Stimulated activated CD8-positive, alpha-beta memory T cell treated with anti-CD3 and anti-CD28 coated beads, Interleukin-7, amount 100 ng/mL, for 48 hours (primary cell): ENCODE measurements at regions not wholly inside any gene's neighbourhood (a gene's known extent, or its start where the extent isn't known, plus 50 kb on each side); places are given as distances from the start of the nearest gene placed in this dataset.
"Not testable (repeated sequence)": the region's sequence is repeated elsewhere in the genome, so short reads cannot be mapped to it uniquely, and the experiment has no call there.

ENCODE experiments used
- DNase-seq, 2 donors: peaks; one replicate each; pipeline ENCODE4 v3.0.0-alpha.2; 2020; ENCODE audit warnings: low read depth in 1 of 2; ENCODE audit errors: extremely low read depth in 1 of 2

DNA sequence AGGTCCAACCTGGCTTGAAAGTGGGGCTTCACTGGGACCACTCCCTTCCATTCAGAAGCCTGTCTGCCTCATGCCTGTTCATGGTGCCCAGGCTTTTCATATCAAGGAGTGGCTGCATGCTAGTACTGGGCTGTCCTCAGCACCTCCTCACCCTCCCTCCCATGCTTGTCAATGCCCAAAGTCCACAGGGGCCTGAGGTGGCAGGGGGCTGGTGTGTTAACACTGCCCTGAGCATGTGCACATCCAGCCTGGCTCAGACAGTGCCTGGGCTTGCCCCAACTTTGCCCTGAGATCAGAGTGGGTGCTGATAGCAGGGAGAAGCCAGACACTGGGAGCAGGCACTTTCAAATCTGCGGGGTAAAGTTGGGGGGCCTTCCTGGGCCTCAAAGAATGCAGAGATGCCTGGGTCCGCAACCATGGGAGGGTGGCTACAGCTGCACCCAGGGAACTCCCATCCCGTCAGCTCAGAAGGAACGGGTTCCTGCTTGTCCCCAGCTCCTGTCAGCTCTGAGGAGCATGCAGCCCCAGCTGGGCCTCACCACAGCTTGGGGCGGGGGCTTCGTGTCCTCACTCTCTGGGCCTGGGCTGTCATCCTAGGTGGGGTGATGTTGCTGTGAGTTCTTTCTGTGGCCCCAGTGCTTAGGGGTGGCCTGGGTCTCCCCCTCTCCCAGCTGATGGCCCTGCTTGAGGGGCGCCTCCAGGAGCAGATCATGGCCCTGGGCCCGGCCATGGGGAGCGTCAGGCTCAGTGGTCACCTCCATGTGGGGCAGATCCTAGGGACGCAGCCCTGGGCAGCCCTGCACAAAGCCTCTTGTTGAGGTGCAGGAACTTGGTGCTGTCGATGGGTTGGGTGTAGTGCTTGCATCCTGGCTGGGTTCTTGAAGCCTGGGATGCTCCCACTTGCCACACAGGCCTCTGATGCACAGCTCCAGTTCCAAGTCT, 830.6 kb upstream of the SLITRK5 start:
- DNase-seq = no peak

DNA sequence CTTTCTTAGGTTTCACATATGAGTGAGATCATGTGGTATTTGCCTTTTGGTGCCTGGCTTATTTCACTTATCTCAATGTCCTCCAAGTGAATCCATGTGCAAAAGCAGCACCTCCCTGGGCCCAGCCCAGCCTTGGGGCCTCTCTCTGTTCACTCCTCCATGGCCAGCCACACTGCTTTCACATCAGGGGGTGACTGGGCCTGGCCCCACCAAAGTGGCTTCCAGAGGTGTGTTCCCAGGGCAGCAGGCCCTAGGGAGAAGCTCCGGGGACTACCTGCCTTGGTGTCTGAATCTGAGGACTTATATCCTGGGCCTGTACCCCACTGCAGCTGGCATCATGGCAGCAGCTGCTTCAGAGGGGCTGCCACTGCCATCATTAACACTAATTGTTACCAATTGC, 829.9 kb upstream of the SLITRK5 start:
- no peak for DNase-seq

DNA sequence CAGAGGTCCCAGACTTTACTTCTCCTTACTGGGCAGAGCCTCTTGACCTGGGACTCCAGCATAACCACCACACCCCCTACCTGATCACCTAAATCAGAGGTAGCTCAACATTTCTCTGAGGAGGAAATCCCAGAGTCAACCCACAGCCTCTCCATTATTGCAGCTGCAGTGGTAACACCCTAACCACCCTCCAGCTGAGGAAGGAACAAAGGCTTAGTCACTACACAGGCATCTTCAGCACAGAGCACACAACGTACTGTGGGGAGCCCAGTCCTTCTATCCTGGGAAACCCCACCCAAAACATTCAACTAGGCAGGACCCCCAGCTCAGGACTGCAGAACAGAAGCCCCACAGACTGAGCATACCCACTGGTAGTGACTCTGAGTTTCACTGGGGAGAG, 824.7 kb upstream of the SLITRK5 start:
- no peak for DNase-seq

DNA sequence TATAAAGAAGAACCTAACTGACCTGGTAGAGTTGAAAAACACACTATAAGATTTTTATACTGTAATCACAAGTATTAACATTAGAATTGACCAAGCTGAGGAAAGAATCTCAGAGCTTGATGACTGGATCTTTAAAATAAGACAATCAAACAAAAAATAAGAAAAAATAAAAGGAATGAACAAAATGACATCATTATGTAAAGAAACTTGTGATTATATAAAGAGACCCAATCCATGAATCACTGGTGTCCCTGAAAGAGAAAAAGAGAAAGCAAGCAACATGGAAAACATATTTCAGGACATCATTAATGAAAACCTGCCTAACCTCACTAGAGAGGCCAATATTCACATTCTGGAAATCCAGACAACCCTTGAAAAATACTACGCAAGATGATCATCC, 822.5 kb upstream of the SLITRK5 start:
- DNase-seq = no peak

DNA sequence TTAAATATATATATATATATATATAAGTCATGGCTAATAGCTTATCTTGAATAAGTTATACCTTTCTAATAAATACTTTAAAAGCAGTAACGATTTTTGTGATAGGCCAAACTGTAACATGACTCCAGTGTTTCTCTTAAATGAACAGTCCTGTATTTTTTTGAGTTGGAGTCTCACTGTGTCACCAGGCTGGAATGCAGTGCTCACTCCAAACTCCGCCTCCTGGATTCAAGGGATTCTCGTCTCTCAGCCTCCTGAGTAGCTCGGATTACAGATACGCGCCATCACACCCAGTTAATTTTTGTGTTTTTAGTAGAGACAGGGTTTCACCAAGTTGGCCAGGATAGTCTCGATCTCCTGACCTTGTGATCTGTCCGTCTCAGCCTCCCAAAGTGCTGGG, 814.2 kb upstream of the SLITRK5 start:
- no peak for DNase-seq

DNA sequence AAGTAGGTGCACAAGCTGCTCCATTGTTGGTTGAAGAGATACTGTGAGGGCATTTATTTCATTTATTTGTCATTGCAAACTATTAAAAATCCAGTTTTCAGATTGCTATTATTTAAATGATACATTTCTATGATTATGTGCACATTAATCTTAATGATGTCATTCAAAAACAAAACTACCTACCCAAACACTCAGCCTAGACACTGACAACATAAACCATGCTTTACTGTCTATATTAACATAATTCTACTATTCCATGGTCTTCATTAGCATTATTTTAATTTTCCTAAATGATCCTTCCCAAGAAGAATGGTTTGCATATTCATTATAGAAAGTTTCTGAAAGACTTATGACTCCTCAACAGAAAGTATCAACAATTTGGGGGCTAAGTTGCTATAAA, 813.0 kb upstream of the SLITRK5 start:
- no peak for DNase-seq

DNA sequence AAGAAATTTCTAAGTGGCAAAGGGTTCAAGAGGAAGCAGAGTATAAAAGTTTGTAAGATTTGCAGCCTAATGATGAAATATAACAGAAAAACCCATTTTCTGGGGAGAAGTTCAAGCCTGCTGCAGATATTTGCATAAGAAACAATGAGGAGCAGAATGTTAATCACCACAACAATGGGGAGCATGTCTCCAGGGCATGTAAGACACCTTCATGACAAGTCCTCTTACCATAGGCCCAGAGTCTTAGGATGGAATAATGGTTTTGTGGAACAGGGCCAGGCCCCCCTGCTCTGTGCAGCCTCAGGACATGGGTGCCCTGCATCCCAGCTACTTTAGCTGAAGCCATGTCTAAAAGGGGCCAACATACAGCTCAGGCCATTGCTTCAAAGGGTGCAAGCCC, 809.0 kb upstream of the SLITRK5 start:
- DNase-seq = no peak

DNA sequence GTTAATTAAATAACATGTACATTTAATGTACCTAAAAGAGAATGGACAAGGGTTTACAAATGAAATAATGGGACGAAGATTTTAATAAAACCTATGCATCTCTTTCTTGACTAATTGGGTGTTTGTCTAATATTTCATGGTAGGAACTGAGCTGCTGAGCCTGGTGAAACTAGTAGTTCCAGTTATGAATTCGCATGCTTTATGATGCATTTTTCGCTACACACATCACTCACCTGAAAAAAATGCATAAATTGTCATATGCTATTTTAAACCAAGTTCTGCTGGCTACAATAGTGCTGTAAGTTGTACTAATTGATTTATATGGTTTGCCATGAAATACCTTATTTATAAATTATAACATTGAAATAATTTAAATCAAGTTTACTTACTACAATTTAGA, 806.8 kb upstream of the SLITRK5 start:
- DNase-seq = no peak

DNA sequence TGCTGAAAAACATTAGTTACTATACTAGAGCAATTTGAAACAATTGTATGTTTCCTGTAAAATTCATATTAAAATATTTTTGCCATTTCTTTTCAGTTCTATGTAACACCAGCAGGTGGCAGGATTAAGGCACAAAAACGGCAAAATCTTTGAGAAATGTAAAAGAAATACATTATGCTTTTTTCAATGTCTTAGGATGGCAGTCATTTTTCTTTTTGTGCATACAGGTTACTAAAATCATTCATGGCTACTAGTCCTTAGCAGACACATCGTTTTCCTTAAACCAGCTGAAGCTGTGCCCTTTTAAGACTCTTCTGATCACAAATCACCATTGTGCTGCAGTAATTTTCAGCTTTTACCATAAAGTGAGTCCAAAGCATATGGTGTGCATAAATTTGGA, 800.7 kb upstream of the SLITRK5 start:
- no peak for DNase-seq

DNA sequence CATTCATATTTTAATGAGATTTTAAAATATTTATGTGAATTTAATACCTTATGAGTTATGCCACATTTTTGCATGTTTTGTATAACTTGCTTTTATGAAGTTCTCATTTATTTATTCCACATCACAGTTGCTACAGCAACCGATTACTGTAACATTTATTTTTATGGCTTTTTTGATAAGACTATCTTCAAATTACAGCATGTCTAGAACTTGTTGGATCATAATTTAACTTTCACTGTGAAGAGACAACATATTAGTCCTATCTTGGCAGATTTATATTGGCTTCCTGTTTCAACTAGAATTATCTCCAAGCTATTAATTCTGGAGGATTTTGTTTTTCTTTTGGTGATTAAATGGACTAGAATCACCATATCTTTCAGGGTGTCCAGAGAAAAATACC, 793.7 kb upstream of the SLITRK5 start:
- no peak for DNase-seq

DNA sequence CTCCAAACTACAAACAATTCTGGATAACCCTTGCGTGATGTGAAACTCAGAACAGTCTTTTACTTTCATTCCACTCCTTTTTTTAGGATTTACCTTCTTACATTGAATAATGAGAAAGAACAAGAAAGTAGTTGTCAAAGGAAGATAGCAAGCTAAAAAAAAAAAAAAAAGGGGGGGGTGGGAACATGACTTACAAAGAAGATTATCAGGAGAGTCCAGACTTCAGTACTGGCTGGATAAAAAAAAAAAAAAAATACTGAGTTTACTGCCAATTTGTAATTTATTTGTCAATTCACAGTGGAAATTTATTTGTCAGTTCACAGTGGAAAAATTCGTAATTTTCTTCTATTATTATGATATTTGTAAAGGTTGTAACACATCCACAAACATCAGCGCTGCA, 792.4 kb upstream of the SLITRK5 start:
- no peak for DNase-seq

DNA sequence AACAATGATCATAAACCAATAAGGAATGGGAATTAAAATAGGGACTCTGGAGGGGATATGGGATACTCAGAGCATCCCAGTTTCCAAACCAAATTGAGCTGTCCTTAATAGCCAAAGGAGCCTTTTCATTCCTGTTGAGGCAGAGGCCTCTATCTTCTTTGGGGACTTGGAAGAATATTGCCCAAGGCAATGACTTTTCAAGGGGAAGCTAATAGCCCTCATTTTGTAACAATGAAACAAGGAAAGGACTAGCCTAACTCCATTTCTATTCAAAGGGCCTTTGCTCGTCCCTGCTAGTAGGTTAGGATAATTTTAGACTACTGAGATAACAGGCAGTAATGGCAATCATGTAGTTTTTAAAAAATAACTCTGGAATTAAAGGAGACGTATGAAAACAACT, 789.8 kb upstream of the SLITRK5 start:
- DNase-seq = no peak

DNA sequence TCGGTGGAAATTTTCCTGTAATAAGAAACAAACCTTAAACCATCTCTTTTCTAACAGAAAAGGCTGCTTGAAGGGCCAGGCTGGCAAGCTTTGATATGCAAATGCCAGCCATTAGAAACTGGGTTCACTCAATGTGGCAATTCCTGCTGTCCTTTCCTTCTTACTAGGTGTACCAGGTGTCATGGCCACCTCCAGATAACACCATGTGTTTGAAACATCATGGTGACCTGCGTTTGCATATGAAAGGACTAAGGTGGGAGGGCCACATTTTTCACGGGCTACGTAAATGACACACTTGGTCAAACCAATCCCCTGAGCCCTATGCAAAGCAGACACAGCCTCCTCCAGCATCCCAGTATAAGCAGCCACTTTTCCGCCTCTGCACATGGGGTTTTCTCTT, 789.1 kb upstream of the SLITRK5 start:
- no peak for DNase-seq

DNA sequence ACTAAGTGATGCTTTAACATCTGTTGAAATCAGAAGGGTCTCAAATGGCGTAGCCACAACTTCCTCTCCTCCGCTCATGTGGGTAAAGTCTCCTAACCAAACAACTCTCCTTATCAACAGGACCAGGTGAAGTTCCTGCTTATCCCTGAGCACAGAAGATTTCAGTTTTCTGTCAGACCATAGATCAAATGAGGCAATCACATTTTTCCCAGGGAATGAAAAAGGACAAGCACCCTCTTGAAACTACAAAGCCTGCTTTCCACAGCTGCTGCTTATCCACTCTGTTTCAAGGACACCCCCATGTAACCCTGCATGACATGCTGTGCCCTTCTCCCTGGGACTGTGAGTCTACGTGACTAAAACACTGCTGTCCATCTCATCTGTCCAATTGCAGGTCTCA, 788.3 kb upstream of the SLITRK5 start:
- DNase-seq = no peak

DNA sequence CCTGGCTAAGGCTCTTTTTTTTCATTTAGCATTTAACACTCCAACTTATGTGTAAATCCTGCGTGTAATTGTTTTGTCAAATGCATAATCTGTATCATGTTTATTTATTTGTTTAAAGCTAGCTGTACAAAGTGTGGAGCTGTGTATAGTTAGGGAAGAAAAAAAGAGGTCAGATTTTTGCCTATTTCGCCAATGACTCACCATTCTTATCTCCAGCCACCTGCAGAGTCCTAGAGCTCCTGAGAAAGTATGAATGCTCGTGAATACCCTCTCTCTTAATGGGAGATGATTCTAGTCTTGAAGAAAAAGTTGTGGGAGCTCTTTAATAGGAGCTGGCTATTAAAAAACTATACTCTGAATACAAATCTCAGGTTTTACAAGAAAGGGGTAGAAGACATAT, 778.8 kb upstream of the SLITRK5 start:
- no peak for DNase-seq

DNA sequence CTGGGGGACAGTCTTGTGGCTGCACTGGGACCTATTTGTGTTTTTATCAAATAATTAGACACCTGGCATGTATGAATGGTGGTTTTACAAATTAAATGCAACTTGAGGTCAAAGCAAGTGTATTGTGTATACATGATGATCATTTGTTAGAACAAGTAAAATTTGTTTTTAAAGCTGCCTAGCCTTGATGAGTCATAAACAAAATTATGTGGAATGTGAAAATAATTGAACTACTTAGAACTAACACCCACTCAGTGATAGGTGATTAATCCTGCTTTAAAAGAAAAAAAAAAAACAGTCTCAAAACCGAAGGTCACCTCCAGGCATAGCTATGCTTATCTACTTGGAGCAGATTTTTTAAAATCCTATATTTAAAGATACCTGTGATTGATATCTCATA, 770.3 kb upstream of the SLITRK5 start:
- no peak for DNase-seq

DNA sequence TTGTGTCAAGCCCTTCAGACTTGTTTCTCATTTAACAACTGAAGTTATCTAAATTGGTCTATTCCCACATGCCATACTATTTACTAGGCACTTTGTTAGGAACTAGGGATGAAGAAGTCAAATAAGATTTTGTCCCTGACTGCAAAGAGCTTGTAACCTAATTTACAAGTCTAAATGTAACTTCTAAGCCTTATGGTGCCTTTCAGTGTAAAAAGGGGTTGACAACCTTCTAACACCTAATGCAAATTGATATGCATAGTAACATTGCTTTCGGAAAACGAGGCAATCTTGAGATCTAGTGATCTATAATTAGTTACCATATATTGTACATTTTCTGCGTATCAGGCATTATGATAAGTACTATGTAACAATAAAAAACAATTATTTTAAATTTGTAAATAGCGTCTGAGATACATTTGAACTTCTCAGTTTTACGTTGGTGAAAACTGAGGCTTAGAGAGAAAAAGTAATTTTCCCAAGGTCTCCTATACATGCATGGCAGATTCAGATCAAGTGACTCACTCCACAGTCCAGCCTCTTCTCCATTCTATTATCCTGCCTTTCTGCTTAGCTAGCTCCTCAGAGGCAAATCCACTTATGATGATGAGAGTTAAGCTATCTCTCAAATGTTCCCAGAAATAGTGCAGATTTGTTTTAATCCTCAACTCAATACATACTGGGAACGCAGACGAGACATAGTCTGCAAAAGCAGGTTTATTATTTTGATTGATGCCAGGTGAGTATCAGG, 764.9 kb upstream of the SLITRK5 start:
- no peak for DNase-seq

DNA sequence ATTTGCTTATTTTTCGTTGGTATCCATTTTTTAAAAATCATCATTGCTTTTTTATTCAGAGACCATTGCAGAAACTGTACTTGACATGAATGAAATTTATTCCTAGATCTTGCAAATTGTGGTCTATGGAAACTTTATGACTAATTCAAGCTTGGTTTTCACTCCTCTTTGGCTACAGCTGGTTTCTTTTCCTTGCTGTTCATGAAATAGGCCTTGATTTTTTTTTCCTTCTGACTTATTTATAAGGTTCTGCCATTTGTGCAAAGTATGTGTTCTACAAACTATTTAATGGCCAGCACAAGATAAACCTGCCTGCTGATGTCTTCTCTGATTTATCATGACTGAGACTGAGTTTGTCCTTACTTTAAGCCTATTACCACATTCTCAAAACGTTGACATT, 764.0 kb upstream of the SLITRK5 start:
- DNase-seq = no peak

DNA sequence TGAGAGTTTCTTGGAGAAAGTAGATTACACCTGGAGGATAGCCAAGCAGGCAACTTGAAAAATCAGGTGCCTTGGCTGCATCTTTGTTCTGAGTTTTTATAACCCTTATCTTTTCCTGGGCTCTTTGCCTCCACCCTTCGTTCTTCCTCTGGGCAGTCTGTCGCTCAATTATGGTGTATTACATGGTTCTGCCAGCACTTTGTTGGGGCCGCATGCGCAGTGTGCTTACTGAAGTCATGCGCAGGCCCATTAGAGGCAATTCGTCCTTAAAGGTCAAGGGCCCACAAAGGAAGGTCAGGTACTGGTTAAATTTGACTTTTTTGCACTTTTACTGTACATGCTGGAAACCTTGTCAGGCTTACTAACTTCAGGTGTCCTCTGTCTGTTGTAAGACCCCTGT, 761.9 kb upstream of the SLITRK5 start:
- no peak for DNase-seq

DNA sequence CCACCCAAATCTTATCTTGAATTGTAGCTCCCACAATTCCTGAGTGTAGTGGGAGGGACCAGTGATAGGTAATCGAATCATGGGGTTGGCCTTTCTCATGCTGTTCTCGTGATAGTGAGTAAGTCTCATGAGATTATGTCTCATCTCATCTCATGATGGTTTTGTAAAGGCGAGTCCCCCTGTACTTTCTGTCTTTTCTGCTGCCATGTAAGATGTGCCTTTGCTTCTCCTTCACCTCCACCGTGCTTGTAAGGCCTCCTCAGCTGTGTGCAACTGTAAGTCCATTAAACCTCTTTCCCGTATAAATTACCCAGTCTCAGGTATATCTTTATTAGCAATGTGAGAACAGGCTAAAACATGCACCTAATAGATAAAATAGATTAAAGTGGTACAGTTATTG, 756.4 kb upstream of the SLITRK5 start:
- no peak for DNase-seq

DNA sequence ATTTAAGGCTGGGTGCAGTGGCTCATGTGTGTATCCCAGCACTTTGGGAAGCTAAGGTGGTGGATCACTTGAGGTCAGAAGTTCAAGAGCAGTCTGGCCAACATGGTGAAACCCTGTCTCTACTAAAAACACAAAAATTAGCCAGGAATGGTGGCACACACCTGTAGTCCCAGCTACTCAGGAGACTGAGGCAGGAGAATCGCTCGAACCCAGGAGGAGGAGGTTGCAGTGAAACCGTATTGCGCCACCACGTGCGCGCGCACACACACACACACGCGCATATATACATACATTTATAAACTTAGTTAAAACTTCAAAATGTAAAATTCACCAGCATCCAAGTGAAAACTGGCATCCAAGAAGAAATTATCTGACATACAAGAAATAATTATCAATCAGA, 753.7 kb upstream of the SLITRK5 start:
- DNase-seq = not testable (repeated sequence)

DNA sequence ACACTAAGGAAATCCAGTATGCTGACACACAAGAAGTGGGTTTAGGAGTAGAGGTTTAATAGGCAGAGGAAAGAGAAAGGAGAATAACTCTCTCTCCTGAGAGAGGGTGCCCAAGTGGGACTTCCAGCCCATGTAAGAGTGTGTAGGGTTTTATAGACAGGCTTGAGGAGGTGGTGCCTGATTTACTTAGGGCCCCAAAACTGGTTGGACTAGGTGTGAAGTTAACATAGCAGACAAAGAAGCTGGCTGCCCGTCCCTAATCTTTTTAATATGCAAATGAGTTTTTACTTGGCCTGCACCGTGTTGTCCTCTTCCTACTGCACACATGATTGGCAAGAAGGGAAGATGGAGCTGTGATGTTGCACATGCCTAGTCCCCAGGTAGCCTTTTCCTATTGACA, 752.5 kb upstream of the SLITRK5 start:
- DNase-seq = no peak
